Mesendoderm (in vitro differentiated cells): ENCODE measurements at regions not wholly inside any gene's neighbourhood (a gene's known extent, or its start where the extent isn't known, plus 50 kb on each side); places are given as distances from the start of the nearest gene placed in this dataset.
A peak's percentile ranks its signal among the peaks of the same experiment; 100 is the strongest.

Source experiments
- DNase-seq: peaks from one replicate; pipeline ENCODE4 v3.0.0; 2013
- H2AK5ac ChIP-seq: 2 replicates; pipeline ENCODE4 v1.6.1; 2013; ENCODE audit warnings: low read length, inconsistent platforms
- H2BK120ac ChIP-seq: 2 replicates; pipeline ENCODE4 v1.6.1; 2013; ENCODE audit warnings: low read depth, mild to moderate bottlenecking, low read length, moderate library complexity, mixed read lengths
- H2BK15ac ChIP-seq: replicated peaks from 2 replicates; pipeline ENCODE4 v1.6.1; 2013; ENCODE audit warnings: low read depth, mild to moderate bottlenecking, moderate library complexity
- H2BK5ac ChIP-seq: 2 replicates; pipeline ENCODE4 v1.6.1; 2013; ENCODE audit warnings: low read length, inconsistent platforms
- H3K18ac ChIP-seq: 2 replicates; pipeline ENCODE4 v1.6.1; 2013; ENCODE audit warnings: mild to moderate bottlenecking, low read length, mixed read lengths
- H3K23ac ChIP-seq: one replicate; pipeline ENCODE4 v1.6.1; 2013; ENCODE audit warnings: low read length
- H3K27ac ChIP-seq: 2 replicates; pipeline ENCODE4 v1.5.1; 2013; ENCODE audit warnings: low read depth, mild to moderate bottlenecking, inconsistent platforms, low read length, moderate library complexity
- H3K27me3 ChIP-seq: 2 replicates; pipeline ENCODE4 v1.6.1; 2013; ENCODE audit warnings: low read length, control low read depth, mild to moderate bottlenecking, inconsistent platforms; ENCODE audit not compliant: insufficient read depth, poor library complexity
- H3K36me3 ChIP-seq: 2 replicates; pipeline ENCODE4 v1.6.1; 2013; ENCODE audit warnings: low read length, inconsistent platforms; ENCODE audit not compliant: control insufficient read depth, insufficient read depth
- H3K4ac ChIP-seq: one replicate; pipeline ENCODE4 v1.6.1; 2013; ENCODE audit warnings: low read depth, mild to moderate bottlenecking, low read length, moderate library complexity
- H3K4me1 ChIP-seq: 2 replicates; pipeline ENCODE4 v1.6.1; 2013; ENCODE audit warnings: low read depth, low read length, inconsistent platforms; ENCODE audit not compliant: control insufficient read depth
- H3K4me2 ChIP-seq: 2 replicates; pipeline ENCODE4 v1.6.1; 2013; ENCODE audit warnings: low read length
- H3K4me3 ChIP-seq: 2 replicates; pipeline ENCODE4 v1.5.1; 2013; ENCODE audit warnings: mild to moderate bottlenecking, low read length
- H3K56ac ChIP-seq: one replicate; pipeline ENCODE4 v1.6.1; 2013; ENCODE audit warnings: low read length
- H3K79me1 ChIP-seq: 2 replicates; pipeline ENCODE4 v1.6.1; 2013; ENCODE audit warnings: low read length, inconsistent platforms
- H3K79me2 ChIP-seq: 2 replicates; pipeline ENCODE4 v1.6.1; 2013; ENCODE audit warnings: mild to moderate bottlenecking, low read length; ENCODE audit not compliant: control insufficient read depth, insufficient read depth
- H3K9ac ChIP-seq: 2 replicates; pipeline ENCODE4 v1.6.1; 2013; ENCODE audit warnings: low read length, inconsistent platforms
- H4K5ac ChIP-seq: one replicate; pipeline ENCODE4 v1.6.1; 2013; ENCODE audit warnings: low read length
- H4K8ac ChIP-seq: one replicate; pipeline ENCODE4 v1.6.1; 2013; ENCODE audit warnings: low read depth, mild to moderate bottlenecking, control low read depth, low read length, moderate library complexity
- WGBS: extraction: QIAGEN DNeasy Blood & Tissue Kit; methylation state at CpG from one replicate; pipeline ENCODE4 v1.1.7; 2013; ENCODE audit warnings: low lambda C conversion rate, missing lambda C conversion rate; ENCODE audit not compliant: insufficient coverage; ENCODE audit errors: extremely low coverage; 5-methylcytosine and 5-hydroxymethylcytosine counted together

- peak; percentile 53 for DNase-seq
- no peak overlapping the region for H3K23ac ChIP-seq
- no peak overlapping the region for H3K9ac ChIP-seq
- no peak overlapping the region for H3K56ac ChIP-seq
- WGBS, result no CpG with 5 or more reads among the region's 5 CpGs
- no peak overlapping the region for H3K27ac ChIP-seq
- no peak overlapping the region for H2AK5ac ChIP-seq
- no peak overlapping the region for H2BK15ac ChIP-seq
- no peaks in the 10 kb centered on the region for H3K79me1 ChIP-seq
- H4K5ac ChIP-seq, result no peak overlapping the region
- no peak overlapping the region for H3K4me3 ChIP-seq
- H2BK5ac ChIP-seq, result no peak overlapping the region
- H4K8ac ChIP-seq, result no peak overlapping the region
- no peak overlapping the region for H3K4ac ChIP-seq
- H3K27me3 ChIP-seq, result no peaks in the 10 kb centered on the region
- H3K18ac ChIP-seq, result no peak overlapping the region
- no peak overlapping the region for H3K4me2 ChIP-seq
- no peak overlapping the region for H2BK120ac ChIP-seq
- H3K79me2 ChIP-seq, result no peaks in the 10 kb centered on the region
- no peaks in the 10 kb centered on the region for H3K36me3 ChIP-seq
- no peaks in the 10 kb centered on the region for H3K4me1 ChIP-seq
Measured at GRCh38 chr6:97689078-97689754, 406.2 kb upstream of the MMS22L start.

GRCh38 chr6:97697456-97697855 is 414.4 kb upstream of the MMS22L start:
- Histone ChIP-seq H3K23ac (no peak overlapping the region), H2BK15ac (no peak overlapping the region), H2BK5ac (no peak overlapping the region), H3K4me3 (no peak overlapping the region), H3K36me3 (no peaks in the 10 kb centered on the region), H3K4me2 (no peak overlapping the region), H3K56ac (no peak overlapping the region), H4K5ac (no peak overlapping the region), H3K79me2 (no peaks in the 10 kb centered on the region), H3K27me3 (no peaks in the 10 kb centered on the region), H4K8ac (no peak overlapping the region), H3K4me1 (no peaks in the 10 kb centered on the region), H3K79me1 (no peaks in the 10 kb centered on the region), H3K27ac (no peak overlapping the region), H3K18ac (no peak overlapping the region), H2AK5ac (no peak overlapping the region), H2BK120ac (no peak overlapping the region), H3K4ac (no peak overlapping the region), H3K9ac (no peak overlapping the region)
- DNase-seq, result peak; percentile 62

- Histone ChIP-seq H3K56ac (no peak overlapping the region), H3K4ac (no peak overlapping the region), H3K23ac (no peak overlapping the region), H3K4me2 (no peak overlapping the region), H3K79me1 (no peaks in the 10 kb centered on the region), H4K5ac (no peak overlapping the region), H2BK5ac (no peak overlapping the region), H2BK15ac (no peak overlapping the region), H3K27me3 (no peaks in the 10 kb centered on the region), H2AK5ac (no peak overlapping the region), H3K4me3 (no peak overlapping the region), H3K27ac (no peak overlapping the region), H3K79me2 (no peaks in the 10 kb centered on the region), H2BK120ac (no peak overlapping the region), H3K18ac (no peak overlapping the region), H4K8ac (no peak overlapping the region), H3K4me1 (no peaks in the 10 kb centered on the region), H3K9ac (no peak overlapping the region), H3K36me3 (no peaks in the 10 kb centered on the region)
- no peak for DNase-seq
- WGBS, result no CpG with 5 or more reads among the region's 2 CpGs
Measured at GRCh38 chr6:97701801-97702200, 418.8 kb upstream of the MMS22L start.

GRCh38 chr6:97702248-97702647 is 419.2 kb upstream of the MMS22L start:
- Histone ChIP-seq H3K79me1 (no peaks in the 10 kb centered on the region), H4K5ac (no peak overlapping the region), H3K27me3 (no peaks in the 10 kb centered on the region), H2BK120ac (no peak overlapping the region), H3K23ac (no peak overlapping the region), H3K56ac (no peak overlapping the region), H3K18ac (no peak overlapping the region), H3K4me1 (no peaks in the 10 kb centered on the region), H3K9ac (no peak overlapping the region), H3K4ac (no peak overlapping the region), H2BK5ac (no peak overlapping the region), H2AK5ac (no peak overlapping the region), H3K36me3 (no peaks in the 10 kb centered on the region), H2BK15ac (no peak overlapping the region), H3K4me2 (no peak overlapping the region), H3K79me2 (no peaks in the 10 kb centered on the region), H3K4me3 (no peak overlapping the region), H4K8ac (no peak overlapping the region), H3K27ac (no peak overlapping the region)
- DNase-seq, result no peak

GRCh38 chr6:97703661-97704060 is 420.6 kb upstream of the MMS22L start:
- no peak overlapping the region for H2BK120ac ChIP-seq
- no peak for DNase-seq
- H3K9ac ChIP-seq, result no peak overlapping the region
- H3K4me2 ChIP-seq, result no peak overlapping the region
- H3K27ac ChIP-seq, result no peak overlapping the region
- H3K4me3 ChIP-seq, result no peak overlapping the region
- no peak overlapping the region for H2AK5ac ChIP-seq
- H3K79me2 ChIP-seq, result no peaks in the 10 kb centered on the region
- H4K5ac ChIP-seq, result no peak overlapping the region
- H2BK15ac ChIP-seq, result no peak overlapping the region
- no peaks in the 10 kb centered on the region for H3K79me1 ChIP-seq
- H3K4me1 ChIP-seq, result no peaks in the 10 kb centered on the region
- H3K36me3 ChIP-seq, result no peaks in the 10 kb centered on the region
- WGBS, result no CpG with 5 or more reads among the region's 2 CpGs
- H3K27me3 ChIP-seq, result no peaks in the 10 kb centered on the region
- no peak overlapping the region for H2BK5ac ChIP-seq
- H3K23ac ChIP-seq, result no peak overlapping the region
- no peak overlapping the region for H3K56ac ChIP-seq
- no peak overlapping the region for H3K18ac ChIP-seq
- H4K8ac ChIP-seq, result no peak overlapping the region
- no peak overlapping the region for H3K4ac ChIP-seq

- Histone ChIP-seq H3K79me2 (no peaks in the 10 kb centered on the region), H3K56ac (no peak overlapping the region), H3K4me2 (no peak overlapping the region), H2BK5ac (no peak overlapping the region), H3K36me3 (no peaks in the 10 kb centered on the region), H3K4me1 (no peaks in the 10 kb centered on the region), H4K8ac (no peak overlapping the region), H2AK5ac (no peak overlapping the region), H3K18ac (no peak overlapping the region), H3K9ac (no peak overlapping the region), H3K4ac (no peak overlapping the region), H2BK15ac (no peak overlapping the region), H3K79me1 (no peaks in the 10 kb centered on the region), H3K4me3 (no peak overlapping the region), H4K5ac (no peak overlapping the region), H3K27me3 (no peaks in the 10 kb centered on the region), H3K27ac (no peak overlapping the region), H3K23ac (no peak overlapping the region), H2BK120ac (no peak overlapping the region)
- DNase-seq, result peak; percentile 64
- no CpG with 5 or more reads among the region's 2 CpGs for WGBS
Measured at GRCh38 chr6:97705568-97705967, 422.6 kb upstream of the MMS22L start.
